H1 (cell line): ENCODE measurements at regions not wholly inside any gene's neighbourhood (a gene's known extent, or its start where the extent isn't known, plus 50 kb on each side); places are given as distances from the start of the nearest gene placed in this dataset.

Experiments
- CEBPB ChIP-seq: IDR thresholded peaks from 2 replicates; pipeline ENCODE4 v1.6.1; 2012; ENCODE audit warnings: low read depth, low read length
- RBBP5 ChIP-seq: IDR thresholded peaks from 2 replicates; pipeline ENCODE4 v1.7.1; 2012; ENCODE audit warnings: low read depth, mild to moderate bottlenecking, inconsistent platforms, low read length, moderate library complexity, borderline replicate concordance
- RXRA ChIP-seq: IDR thresholded peaks from 2 replicates; pipeline ENCODE4 v1.6.1; 2011; ENCODE audit warnings: low read depth, mild to moderate bottlenecking, low read length, moderate library complexity; ENCODE audit not compliant: insufficient read depth

GRCh38 chrX:150094375-150094774 lies 156.1 kb upstream of the EOLA2 start (continued):
- TF ChIP-seq CEBPB (no peak), RBBP5 (no peak), RXRA (no peak)
